ENCODE measurements at regions not wholly inside any gene's neighbourhood (a gene's known extent, or its start where the extent isn't known, plus 50 kb on each side); places are given as distances from the start of the nearest gene placed in this dataset.

DNA sequence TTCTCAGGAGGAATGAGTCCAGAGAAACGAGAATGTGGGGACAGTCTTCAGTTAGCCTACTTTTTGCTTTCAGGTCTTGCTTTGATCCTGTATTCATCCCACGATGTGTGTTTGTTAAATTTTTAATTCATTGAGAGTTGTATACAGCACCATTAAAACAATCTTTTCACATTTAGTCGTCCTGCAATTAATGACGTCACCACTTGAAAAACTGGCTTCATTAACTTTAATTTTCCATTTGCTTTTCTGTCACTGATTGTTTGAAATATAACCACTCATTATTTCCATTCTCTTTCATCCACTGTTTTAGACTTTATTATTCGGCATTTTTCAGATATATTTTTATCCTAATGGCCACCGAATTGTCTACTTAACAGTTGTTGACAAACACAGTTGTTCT lies 146.9 kb downstream of the TFEC start:
- DNase-seq (ENCODE audit: insufficient read length, low spot score) (no peak), FAIRE-seq (no peak)

GRCh38 chr7:115881476-115881875 lies 149.1 kb downstream of the TFEC start:
- FAIRE-seq (no peak), DNase-seq (ENCODE audit: insufficient read length, low spot score) (no peak)

DNA sequence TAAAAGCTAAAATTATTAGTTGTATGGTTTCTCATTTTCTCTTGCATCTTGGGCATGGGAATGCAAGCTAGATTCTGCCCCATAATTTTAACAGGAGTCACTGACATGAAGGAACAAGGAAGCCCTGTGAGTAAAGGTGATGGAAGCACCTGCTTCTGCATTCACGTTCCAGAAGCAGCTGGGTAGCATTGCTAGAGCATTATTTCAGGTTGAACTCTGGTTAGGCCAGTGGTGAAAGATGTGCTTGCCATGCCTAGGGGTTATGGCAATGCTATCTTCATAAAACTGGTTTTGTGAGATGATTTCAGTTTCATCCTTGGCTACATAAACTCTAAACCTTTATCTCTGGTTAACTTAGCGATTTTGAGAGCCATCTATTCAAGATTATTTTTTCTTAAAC lies 151.4 kb downstream of the TFEC start:
- DNase-seq (ENCODE audit: insufficient read length, low spot score) = no peak
- FAIRE-seq = no peak

- FAIRE-seq (no peak), DNase-seq (ENCODE audit: insufficient read length, low spot score) (no peak)
Measured at GRCh38 chr7:115869801-115870200, 160.8 kb downstream of the TFEC start.

- FAIRE-seq = no peak
- DNase-seq (ENCODE audit: insufficient read length, low spot score) = no peak
Measured at GRCh38 chr7:115869190-115869589, 161.4 kb downstream of the TFEC start.

DNA sequence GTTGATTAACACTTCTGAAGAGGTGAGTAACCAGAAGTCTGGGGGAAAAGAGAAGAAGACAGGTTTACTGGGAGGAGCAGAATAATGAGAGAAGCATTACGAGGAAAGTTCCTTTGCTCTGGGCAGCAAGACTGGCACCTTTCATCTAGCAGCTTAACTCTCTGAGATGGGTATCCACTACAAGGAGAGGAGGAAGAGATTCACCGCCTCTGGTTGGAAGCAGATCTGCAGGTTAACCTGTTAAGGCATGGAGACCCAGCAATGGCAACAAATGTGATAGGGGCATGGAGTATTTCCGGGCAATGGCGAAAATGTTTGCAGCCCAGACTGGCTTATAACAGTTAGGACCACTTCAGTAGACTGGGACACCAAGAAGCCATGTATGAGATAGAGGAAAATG lies 162.2 kb downstream of the TFEC start:
- DNase-seq (ENCODE audit: insufficient read length, low spot score) = no peak
- no peak for FAIRE-seq

- DNase-seq (ENCODE audit: insufficient read length, low spot score) (no peak), FAIRE-seq (no peak)
Measured at GRCh38 chr7:115864082-115864481, 166.5 kb downstream of the TFEC start.

GRCh38 chr7:115851291-115851690 lies 179.3 kb downstream of the TFEC start:
- FAIRE-seq = no peak
- no peak for DNase-seq (ENCODE audit: insufficient read length, low spot score)

DNA sequence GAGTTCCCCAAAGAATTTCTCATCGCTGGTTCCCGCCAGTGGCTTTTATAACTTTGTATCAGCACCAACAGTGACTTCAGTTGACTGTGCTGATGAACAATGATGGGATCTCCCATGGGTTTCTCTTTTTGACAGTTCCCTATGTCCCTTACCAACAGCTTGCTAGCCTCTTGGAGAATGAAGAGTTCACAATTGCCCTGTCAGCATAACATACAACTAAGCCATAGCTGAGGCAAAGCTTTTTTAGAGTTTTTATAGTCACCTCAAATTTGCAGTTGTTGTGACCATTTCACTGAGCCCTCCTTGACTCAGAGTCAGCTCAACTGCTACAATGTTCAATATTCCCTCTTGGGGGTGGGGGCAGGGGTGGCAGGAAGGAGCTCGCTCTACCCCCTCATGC lies 179.8 kb downstream of the TFEC start:
- FAIRE-seq (no peak), DNase-seq (ENCODE audit: insufficient read length, low spot score) (no peak)

GRCh38 chr7:115844857-115845256 lies 185.7 kb downstream of the TFEC start:
- DNase-seq (ENCODE audit: insufficient read length, low spot score) (no peak), FAIRE-seq (no peak)

DNA sequence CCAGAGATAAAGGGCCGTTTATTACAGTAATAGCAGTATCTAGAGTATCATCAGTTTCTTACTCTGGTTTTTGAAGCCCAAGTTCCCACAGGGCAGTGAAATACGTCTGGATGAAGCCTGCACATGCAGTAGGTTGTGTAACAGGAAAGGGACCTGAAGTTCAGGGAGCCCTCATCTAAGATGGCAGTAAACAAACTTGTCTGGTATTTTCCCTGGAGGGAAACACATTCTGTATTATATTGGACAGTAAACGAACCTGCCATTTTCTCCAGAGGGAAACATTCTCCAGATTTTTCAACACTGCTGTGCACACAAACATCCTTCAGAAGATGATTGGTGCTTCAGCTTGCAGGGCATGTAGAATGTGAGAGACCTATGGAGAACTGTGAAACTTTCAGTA lies 189.9 kb downstream of the TFEC start:
- no peak for FAIRE-seq

DNA sequence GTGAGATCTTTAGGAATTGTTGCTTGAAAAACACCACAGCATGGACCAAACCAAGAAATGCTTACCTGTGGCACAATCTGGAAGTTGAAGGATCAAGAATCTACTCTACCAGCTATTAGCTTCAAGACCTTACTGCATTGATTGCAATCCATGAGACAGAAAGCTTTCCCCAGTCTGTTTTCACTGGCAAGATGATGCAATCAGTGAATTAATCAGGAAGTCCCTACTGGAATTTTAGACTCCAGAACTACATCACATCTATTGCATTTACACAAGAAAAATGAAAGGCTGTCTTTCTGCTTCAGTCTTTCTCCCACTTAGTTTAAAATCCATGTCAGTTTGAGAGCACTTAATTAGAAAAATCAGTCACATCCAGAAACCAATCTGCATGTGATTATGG lies 191.7 kb downstream of the TFEC start:
- FAIRE-seq = no peak

More for the DNA sequence above, 189.9 kb downstream of the TFEC start:
- no peak for DNase-seq (ENCODE audit: insufficient read length, low spot score)

GRCh38 chr7:115831371-115831770 lies 199.2 kb downstream of the TFEC start:
- DNase-seq (ENCODE audit: insufficient read length, low spot score) (no peak), FAIRE-seq (no peak)

More for the DNA sequence above, 191.7 kb downstream of the TFEC start:
- DNase-seq (ENCODE audit: insufficient read length, low spot score) = no peak

DNA sequence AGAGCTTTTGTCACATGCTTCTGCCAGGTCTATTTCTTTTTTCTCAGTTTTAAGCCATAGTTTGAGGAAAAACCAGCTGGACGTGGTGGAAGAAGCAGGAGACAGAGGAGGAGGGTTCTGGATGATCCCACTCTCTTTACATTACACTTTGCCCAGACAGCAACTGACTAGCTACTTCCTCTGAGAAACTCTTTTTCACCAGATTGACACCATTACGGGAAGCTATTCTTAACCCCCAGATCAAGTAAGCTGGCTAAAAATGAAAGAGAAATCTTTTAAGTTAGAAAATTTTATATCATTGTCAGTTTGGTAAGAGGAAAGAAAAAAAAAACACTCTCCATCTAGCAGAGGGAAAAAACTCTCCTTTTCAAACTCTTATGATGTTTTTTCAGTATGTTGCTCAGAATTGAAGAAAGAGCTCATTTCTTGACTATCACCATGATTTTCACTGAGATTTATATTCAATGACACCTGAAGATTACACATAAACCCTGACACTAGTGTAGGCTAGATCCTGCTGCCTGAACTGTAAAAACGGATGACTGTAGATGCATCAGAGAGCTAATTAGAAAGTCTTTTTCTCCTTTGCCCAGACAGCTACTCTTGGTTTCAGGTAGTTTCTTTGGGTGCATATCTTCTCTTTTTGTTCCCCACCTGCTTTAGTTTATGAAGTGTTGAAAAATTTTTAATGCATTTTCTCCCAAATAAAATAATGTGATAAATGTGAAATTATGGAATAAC lies 203.1 kb downstream of the TFEC start:
- DNase-seq (ENCODE audit: insufficient read length, low spot score) (no peak), FAIRE-seq (no peak)

GRCh38 chr7:115825456-115826115 lies 205.0 kb downstream of the TFEC start:
- DNase-seq (ENCODE audit: insufficient read length, low spot score) = no peak
- no peak for FAIRE-seq

GRCh38 chr7:115822801-115823200 lies 207.8 kb downstream of the TFEC start:
- DNase-seq (ENCODE audit: insufficient read length, low spot score) (no peak), FAIRE-seq (no peak)

DNA sequence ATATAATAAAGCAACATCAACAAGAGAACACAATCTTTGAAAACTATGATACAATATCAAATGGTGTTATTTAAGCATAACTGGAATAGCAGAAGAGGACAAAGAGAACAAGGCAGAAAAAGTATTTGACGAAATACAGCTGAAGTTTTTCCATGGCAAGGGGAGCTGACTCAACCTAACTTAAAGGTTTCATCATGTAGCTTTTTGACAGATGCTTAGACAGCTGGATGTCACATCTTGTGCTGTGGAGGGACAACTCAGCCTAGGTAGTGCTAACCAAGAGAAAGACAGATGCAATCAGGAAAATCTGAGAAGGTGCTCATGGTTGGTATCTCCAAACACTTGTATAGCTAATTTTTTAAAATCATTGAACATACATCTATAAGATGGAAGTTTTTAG lies 208.2 kb downstream of the TFEC start:
- DNase-seq (ENCODE audit: insufficient read length, low spot score) = no peak
- FAIRE-seq = no peak

GRCh38 chr7:115816318-115816974 lies 214.1 kb downstream of the TFEC start:
- DNase-seq (ENCODE audit: insufficient read length, low spot score) (no peak), FAIRE-seq (no peak)

DNA sequence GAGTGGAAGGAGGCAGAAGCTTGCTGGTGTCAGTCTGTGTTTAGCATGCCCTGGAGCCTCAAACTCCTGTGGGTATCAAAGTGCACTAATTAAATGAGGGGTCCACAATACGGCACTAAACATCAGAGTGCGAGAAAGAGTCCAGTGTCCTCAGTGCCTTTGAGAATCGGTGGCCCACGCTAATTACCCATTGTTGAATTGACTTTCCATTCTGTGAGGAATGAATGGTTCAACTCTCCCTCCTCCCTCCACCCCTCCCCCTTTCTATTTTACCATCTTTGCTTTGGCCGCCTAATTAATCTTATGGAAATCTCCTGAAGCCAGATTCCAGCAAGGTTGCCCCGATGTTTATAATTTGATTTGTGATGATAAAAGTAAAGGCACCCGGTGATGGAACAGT lies 217.8 kb downstream of the TFEC start:
- FAIRE-seq (no peak), DNase-seq (ENCODE audit: insufficient read length, low spot score) (no peak)

- DNase-seq (ENCODE audit: insufficient read length, low spot score) (no peak), FAIRE-seq (no peak)
Measured at GRCh38 chr7:115805458-115805857, 225.1 kb downstream of the TFEC start.

DNA sequence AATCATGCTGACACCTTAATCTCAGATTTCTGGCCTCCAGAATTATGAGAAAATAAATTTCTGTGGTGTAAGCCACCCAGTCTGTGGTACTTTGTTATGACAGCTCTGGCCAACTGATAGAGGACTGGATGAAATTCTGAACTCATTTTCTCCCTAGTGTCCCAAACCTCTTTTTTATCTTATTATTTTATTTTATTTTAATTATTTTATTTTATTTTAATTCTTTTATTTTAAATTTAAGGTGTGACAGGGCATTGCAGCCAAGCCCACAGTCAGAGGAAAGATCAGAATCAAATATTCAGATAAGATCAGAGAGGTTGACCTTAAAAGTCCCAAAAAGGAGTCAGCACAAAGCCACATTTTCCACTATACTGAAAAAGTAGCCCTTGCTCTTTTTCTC lies 228.1 kb downstream of the TFEC start:
- FAIRE-seq (no peak), DNase-seq (ENCODE audit: insufficient read length, low spot score) (no peak)

GRCh38 chr7:115799430-115799829 lies 231.1 kb downstream of the TFEC start:
- FAIRE-seq (no peak), DNase-seq (ENCODE audit: insufficient read length, low spot score) (no peak)

Measured in GM19239 (cell line).